ENCODE measurements at regions not wholly inside any gene's neighbourhood (a gene's known extent, or its start where the extent isn't known, plus 50 kb on each side); places are given as distances from the start of the nearest gene placed in this dataset.
"Not testable (repeated sequence)": the region's sequence is repeated elsewhere in the genome, so short reads cannot be mapped to it uniquely, and the experiment has no call there.

GRCh38 chr7:76971201-76971600 lies 61.0 kb downstream of the SPDYE17 start:
- not testable (repeated sequence) for H3K4me3 ChIP-seq (ENCODE audit: low read length); H3K27ac ChIP-seq (ENCODE audit: low read length); H3K27me3 ChIP-seq (ENCODE audit: control insufficient read depth, insufficient read depth, low read length); H3K36me3 ChIP-seq (ENCODE audit: control insufficient read depth, insufficient read depth, low read length); H3K4me1 ChIP-seq (ENCODE audit: control insufficient read depth, insufficient read depth, low read length); H3K9me3 ChIP-seq (ENCODE audit: control insufficient read depth, insufficient read depth, low read length); DNase-seq (ENCODE audit: low read depth, low spot score)
- WGBS (ENCODE audit: insufficient coverage, insufficient read length): no CpG with 5 or more reads among the region's 6 CpGs

- H3K4me1 ChIP-seq (ENCODE audit: control insufficient read depth, insufficient read depth, low read length); H3K27me3 ChIP-seq (ENCODE audit: control insufficient read depth, insufficient read depth, low read length); H3K36me3 ChIP-seq (ENCODE audit: control insufficient read depth, insufficient read depth, low read length); DNase-seq (ENCODE audit: low read depth, low spot score); H3K9me3 ChIP-seq (ENCODE audit: control insufficient read depth, insufficient read depth, low read length); H3K4me3 ChIP-seq (ENCODE audit: low read length); H3K27ac ChIP-seq (ENCODE audit: low read length): not testable (repeated sequence)
- no CpG with 5 or more reads among the region's 7 CpGs for WGBS (ENCODE audit: insufficient coverage, insufficient read length)
These were observed 62.3 kb downstream of the SPDYE17 start for GRCh38 chr7:76969892-76970291.

- H3K36me3 ChIP-seq (ENCODE audit: control insufficient read depth, insufficient read depth, low read length); H3K4me3 ChIP-seq (ENCODE audit: low read length); H3K9me3 ChIP-seq (ENCODE audit: control insufficient read depth, insufficient read depth, low read length); H3K27me3 ChIP-seq (ENCODE audit: control insufficient read depth, insufficient read depth, low read length); H3K27ac ChIP-seq (ENCODE audit: low read length); H3K4me1 ChIP-seq (ENCODE audit: control insufficient read depth, insufficient read depth, low read length); DNase-seq (ENCODE audit: low read depth, low spot score): not testable (repeated sequence)
- no CpG with 5 or more reads among the region's 17 CpGs for WGBS (ENCODE audit: insufficient coverage, insufficient read length)
These were observed 66.2 kb downstream of the SPDYE17 start for GRCh38 chr7:76965731-76966548.

- not testable (repeated sequence) for H3K27ac ChIP-seq (ENCODE audit: low read length); H3K27me3 ChIP-seq (ENCODE audit: control insufficient read depth, insufficient read depth, low read length); H3K4me3 ChIP-seq (ENCODE audit: low read length); H3K36me3 ChIP-seq (ENCODE audit: control insufficient read depth, insufficient read depth, low read length); H3K9me3 ChIP-seq (ENCODE audit: control insufficient read depth, insufficient read depth, low read length); DNase-seq (ENCODE audit: low read depth, low spot score); H3K4me1 ChIP-seq (ENCODE audit: control insufficient read depth, insufficient read depth, low read length)
- WGBS (ENCODE audit: insufficient coverage, insufficient read length): no CpG with 5 or more reads among the region's 8 CpGs
These were observed 68.1 kb downstream of the SPDYE17 start for GRCh38 chr7:76964050-76964449.

- not testable (repeated sequence) for DNase-seq (ENCODE audit: low read depth, low spot score); H3K27me3 ChIP-seq (ENCODE audit: control insufficient read depth, insufficient read depth, low read length); H3K36me3 ChIP-seq (ENCODE audit: control insufficient read depth, insufficient read depth, low read length); H3K4me1 ChIP-seq (ENCODE audit: control insufficient read depth, insufficient read depth, low read length); H3K4me3 ChIP-seq (ENCODE audit: low read length); H3K27ac ChIP-seq (ENCODE audit: low read length); H3K9me3 ChIP-seq (ENCODE audit: control insufficient read depth, insufficient read depth, low read length)
- no CpG with 5 or more reads among the region's 7 CpGs for WGBS (ENCODE audit: insufficient coverage, insufficient read length)
These were observed 69.1 kb downstream of the SPDYE17 start for GRCh38 chr7:76963061-76963460.

GRCh38 chr7:76960400-76960986 lies 71.7 kb downstream of the SPDYE17 start:
- no CpG with 5 or more reads among the region's 16 CpGs for WGBS (ENCODE audit: insufficient coverage, insufficient read length)
- H3K27ac ChIP-seq (ENCODE audit: low read length); H3K9me3 ChIP-seq (ENCODE audit: control insufficient read depth, insufficient read depth, low read length); H3K4me3 ChIP-seq (ENCODE audit: low read length); DNase-seq (ENCODE audit: low read depth, low spot score); H3K36me3 ChIP-seq (ENCODE audit: control insufficient read depth, insufficient read depth, low read length); H3K4me1 ChIP-seq (ENCODE audit: control insufficient read depth, insufficient read depth, low read length); H3K27me3 ChIP-seq (ENCODE audit: control insufficient read depth, insufficient read depth, low read length): not testable (repeated sequence)

- not testable (repeated sequence) for DNase-seq (ENCODE audit: low read depth, low spot score); H3K9me3 ChIP-seq (ENCODE audit: control insufficient read depth, insufficient read depth, low read length); H3K27ac ChIP-seq (ENCODE audit: low read length); H3K4me1 ChIP-seq (ENCODE audit: control insufficient read depth, insufficient read depth, low read length); H3K27me3 ChIP-seq (ENCODE audit: control insufficient read depth, insufficient read depth, low read length); H3K36me3 ChIP-seq (ENCODE audit: control insufficient read depth, insufficient read depth, low read length); H3K4me3 ChIP-seq (ENCODE audit: low read length)
- WGBS (ENCODE audit: insufficient coverage, insufficient read length): no CpG with 5 or more reads among the region's 69 CpGs
These were observed 72.4 kb downstream of the SPDYE17 start for GRCh38 chr7:76959573-76960399.

- H3K9me3 ChIP-seq (ENCODE audit: control insufficient read depth, insufficient read depth, low read length); DNase-seq (ENCODE audit: low read depth, low spot score); H3K27ac ChIP-seq (ENCODE audit: low read length); H3K4me1 ChIP-seq (ENCODE audit: control insufficient read depth, insufficient read depth, low read length); H3K36me3 ChIP-seq (ENCODE audit: control insufficient read depth, insufficient read depth, low read length); H3K27me3 ChIP-seq (ENCODE audit: control insufficient read depth, insufficient read depth, low read length); H3K4me3 ChIP-seq (ENCODE audit: low read length): not testable (repeated sequence)
- WGBS (ENCODE audit: insufficient coverage, insufficient read length): no CpG with 5 or more reads among the region's 5 CpGs
These were observed 75.6 kb downstream of the SPDYE17 start for GRCh38 chr7:76956531-76956930.

- not testable (repeated sequence) for DNase-seq (ENCODE audit: low read depth, low spot score); H3K27ac ChIP-seq (ENCODE audit: low read length); H3K4me3 ChIP-seq (ENCODE audit: low read length); H3K36me3 ChIP-seq (ENCODE audit: control insufficient read depth, insufficient read depth, low read length); H3K4me1 ChIP-seq (ENCODE audit: control insufficient read depth, insufficient read depth, low read length); H3K27me3 ChIP-seq (ENCODE audit: control insufficient read depth, insufficient read depth, low read length); H3K9me3 ChIP-seq (ENCODE audit: control insufficient read depth, insufficient read depth, low read length)
- WGBS (ENCODE audit: insufficient coverage, insufficient read length): no CpG with 5 or more reads among the region's 4 CpGs
These were observed 77.0 kb downstream of the SPDYE17 start for GRCh38 chr7:76955124-76955523.

GRCh38 chr7:76944603-76945002 lies 87.6 kb downstream of the SPDYE17 start:
- not testable (repeated sequence) for H3K4me1 ChIP-seq (ENCODE audit: control insufficient read depth, insufficient read depth, low read length); DNase-seq (ENCODE audit: low read depth, low spot score); H3K4me3 ChIP-seq (ENCODE audit: low read length); H3K27ac ChIP-seq (ENCODE audit: low read length); H3K9me3 ChIP-seq (ENCODE audit: control insufficient read depth, insufficient read depth, low read length); H3K36me3 ChIP-seq (ENCODE audit: control insufficient read depth, insufficient read depth, low read length); H3K27me3 ChIP-seq (ENCODE audit: control insufficient read depth, insufficient read depth, low read length)

Measured in iPS DF 6.9 (cell line).